GM12865 (cell line): ENCODE measurements at regions not wholly inside any gene's neighbourhood (a gene's known extent, or its start where the extent isn't known, plus 50 kb on each side); places are given as distances from the start of the nearest gene placed in this dataset.

ENCODE experiments used
- DNase-seq: peaks from one replicate; pipeline ENCODE4 v3.0.0; 2010; ENCODE audit warnings: low read depth
- H3K4me3 ChIP-seq: 2 replicates; pipeline ENCODE4 v1.5.1; 2011; ENCODE audit warnings: mild to moderate bottlenecking, low read depth, low read length, control low read depth
- TF ChIP-seq, protein P1 (sequence below): IDR thresholded peaks from 2 replicates; pipeline ENCODE4 v1.5.1; 2011; ENCODE audit warnings: low read length, control low read depth, low read depth, inconsistent platforms; ENCODE audit not compliant: insufficient read depth; ENCODE audit errors: missing control alignments

DNA sequence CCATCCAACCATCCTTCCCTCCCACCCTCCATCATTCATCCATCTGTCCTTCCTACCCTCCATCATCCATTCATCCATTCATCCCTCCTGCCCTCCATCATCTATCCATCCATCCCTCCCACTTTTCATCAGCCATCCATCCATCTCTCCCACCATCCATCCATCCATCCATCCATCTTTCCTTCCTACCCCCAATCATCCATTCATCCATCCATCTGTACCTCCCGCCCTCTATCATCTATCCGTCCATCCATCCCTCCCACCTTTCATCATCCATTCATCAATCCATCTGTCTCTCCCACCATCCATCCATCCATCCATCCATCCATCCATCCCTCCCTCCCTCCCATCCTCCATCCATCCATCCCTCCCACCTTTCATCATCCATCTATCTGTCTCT is 968.8 kb downstream of the BRD1 start:
- no peak overlapping the region for H3K4me3 ChIP-seq
- TF ChIP-seq, protein P1, sequence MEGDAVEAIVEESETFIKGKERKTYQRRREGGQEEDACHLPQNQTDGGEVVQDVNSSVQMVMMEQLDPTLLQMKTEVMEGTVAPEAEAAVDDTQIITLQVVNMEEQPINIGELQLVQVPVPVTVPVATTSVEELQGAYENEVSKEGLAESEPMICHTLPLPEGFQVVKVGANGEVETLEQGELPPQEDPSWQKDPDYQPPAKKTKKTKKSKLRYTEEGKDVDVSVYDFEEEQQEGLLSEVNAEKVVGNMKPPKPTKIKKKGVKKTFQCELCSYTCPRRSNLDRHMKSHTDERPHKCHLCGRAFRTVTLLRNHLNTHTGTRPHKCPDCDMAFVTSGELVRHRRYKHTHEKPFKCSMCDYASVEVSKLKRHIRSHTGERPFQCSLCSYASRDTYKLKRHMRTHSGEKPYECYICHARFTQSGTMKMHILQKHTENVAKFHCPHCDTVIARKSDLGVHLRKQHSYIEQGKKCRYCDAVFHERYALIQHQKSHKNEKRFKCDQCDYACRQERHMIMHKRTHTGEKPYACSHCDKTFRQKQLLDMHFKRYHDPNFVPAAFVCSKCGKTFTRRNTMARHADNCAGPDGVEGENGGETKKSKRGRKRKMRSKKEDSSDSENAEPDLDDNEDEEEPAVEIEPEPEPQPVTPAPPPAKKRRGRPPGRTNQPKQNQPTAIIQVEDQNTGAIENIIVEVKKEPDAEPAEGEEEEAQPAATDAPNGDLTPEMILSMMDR: no peak
- DNase-seq: no peak

DNA sequence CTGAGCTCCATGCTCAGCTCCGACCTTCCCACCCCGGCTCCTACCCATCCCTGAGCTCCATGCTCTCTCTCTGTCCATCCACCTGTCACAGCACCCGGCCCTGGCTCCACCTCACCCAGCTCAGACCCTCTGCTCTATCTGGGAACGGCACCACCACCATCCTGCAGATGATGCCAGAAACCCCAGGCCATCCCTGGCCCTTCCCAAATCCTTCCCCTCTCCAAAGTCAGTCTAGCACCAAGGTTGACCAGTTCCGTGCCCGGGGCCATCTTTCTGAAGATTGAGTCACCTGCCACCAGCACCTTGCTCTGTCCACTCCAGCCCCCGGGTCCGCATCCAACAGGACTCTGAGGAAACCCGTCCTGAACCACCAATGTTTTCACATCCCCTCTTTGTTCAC is 969.6 kb downstream of the BRD1 start:
- TF ChIP-seq, protein P1: no peak
- no peak for DNase-seq
- no peak overlapping the region for H3K4me3 ChIP-seq

DNA sequence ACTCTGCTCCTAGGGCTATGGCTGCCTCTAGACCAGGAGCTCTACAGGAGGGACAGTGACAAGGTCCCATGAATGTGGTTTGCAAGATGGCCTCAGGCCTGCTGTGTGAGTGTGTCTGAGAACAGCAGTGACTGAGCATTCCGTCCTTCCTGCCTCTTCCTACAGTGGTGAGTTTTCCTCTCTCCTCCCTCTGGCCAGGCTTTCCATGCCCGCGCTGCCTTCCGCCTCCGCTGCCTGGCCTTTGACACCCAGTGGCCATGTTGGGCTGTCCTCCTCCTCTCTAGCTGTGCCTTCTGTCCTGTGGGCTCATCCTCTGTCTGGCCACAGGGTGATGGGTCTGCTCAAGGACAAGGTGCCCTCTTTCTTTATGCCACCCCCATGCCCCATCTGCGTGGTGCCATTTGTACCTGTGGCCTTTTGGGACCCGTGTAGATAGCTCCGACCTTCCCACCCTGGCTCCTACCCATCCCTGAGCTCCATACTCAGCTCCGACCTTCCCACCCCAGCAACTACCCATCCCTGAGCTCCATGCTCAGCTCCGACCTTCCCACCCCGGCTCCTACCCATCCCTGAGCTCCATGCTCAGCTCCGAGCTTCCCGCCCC is 970.4 kb downstream of the BRD1 start:
- DNase-seq: no peak
- no peak overlapping the region for H3K4me3 ChIP-seq
- TF ChIP-seq, protein P1: no peak

DNA sequence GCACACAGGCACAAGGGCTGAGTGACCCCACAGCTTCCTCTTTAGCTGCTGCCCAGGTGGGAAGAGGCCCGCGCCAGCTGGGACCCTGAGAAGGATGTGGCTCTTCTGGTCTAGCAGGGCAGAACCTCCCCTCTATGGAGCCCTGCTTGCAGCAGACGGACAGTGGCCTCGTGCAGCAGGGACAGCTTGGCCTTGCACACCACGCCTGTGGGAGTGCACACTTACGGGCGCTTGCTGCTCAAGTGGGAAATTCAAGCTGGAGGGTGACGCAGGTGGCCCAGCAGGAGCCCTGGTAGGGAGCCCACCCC is 971.4 kb downstream of the BRD1 start:
- H3K4me3 ChIP-seq: no peak overlapping the region
- TF ChIP-seq, protein P1: no peak
- DNase-seq: no peak

DNA sequence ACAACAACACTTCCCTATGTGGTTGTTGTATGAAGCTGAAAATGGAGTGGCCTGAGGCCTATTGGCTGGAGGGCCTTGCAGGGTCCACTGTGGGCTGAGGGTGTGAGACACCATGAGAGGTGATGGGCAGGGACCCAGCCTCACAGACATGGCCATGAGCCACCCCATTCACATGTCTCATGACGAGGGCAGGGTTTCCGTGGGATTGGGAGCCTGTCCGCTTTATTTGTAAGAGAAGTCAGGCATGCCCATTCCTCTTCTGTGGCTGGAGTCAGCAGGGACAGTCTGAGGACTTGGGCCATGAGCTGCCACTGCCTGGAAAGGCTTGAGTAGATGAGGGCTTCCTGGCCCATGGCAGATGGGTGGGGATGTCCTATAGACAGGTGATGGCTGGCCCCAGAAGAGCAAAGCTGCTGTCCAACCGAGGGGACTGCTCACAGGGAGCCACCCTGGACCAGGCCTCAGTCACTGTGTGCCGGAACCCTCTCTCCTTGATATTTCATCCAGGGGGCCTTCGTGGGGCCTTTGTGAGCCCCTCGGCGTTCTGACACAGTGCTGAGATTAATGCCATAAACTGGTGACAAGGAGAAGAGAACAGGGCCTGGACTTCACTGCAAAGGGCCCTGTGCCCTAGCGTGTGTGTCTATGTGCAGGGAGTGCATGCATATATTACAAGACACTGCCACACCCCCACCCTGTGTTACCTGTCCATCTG is 971.9 kb downstream of the BRD1 start:
- TF ChIP-seq, protein P1: no peak
- no peak for DNase-seq
- no peak overlapping the region for H3K4me3 ChIP-seq

DNA sequence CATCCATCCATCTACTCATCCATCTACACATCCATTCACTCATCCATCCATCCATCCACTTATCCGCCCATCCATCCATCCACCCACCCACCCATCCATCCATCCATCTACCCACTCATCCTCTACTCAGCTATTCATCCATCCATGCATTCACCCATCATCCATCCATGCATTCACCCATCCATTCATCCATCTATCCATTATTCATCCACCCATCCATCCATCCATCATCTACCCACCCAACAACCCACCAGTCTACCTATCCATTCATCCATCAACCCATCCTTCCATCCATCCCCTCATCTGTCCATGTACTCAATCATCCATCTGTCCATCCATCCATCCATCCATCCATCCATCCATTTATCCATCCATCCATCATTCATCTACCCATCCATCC is 972.7 kb downstream of the BRD1 start:
- DNase-seq: no peak
- TF ChIP-seq, protein P1: no peak
- no peak overlapping the region for H3K4me3 ChIP-seq
